ENCODE measurements at regions not wholly inside any gene's neighbourhood (a gene's known extent, or its start where the extent isn't known, plus 50 kb on each side); places are given as distances from the start of the nearest gene placed in this dataset.
A peak's percentile ranks its signal among the peaks of the same experiment; 100 is the strongest.
"Not testable (repeated sequence)": the region's sequence is repeated elsewhere in the genome, so short reads cannot be mapped to it uniquely, and the experiment has no call there.

GRCh38 chr4:158407961-158408360 is 113.7 kb upstream of the RXFP1 start:
- DNase-seq = not testable (repeated sequence)

- DNase-seq = no peak
Measured at GRCh38 chr4:158410272-158410671, 111.4 kb upstream of the RXFP1 start.

- DNase-seq = no peak
Measured at GRCh38 chr4:158411269-158411668, 110.4 kb upstream of the RXFP1 start.

- DNase-seq = not testable (repeated sequence)
Measured at GRCh38 chr4:158418679-158419078, 103.0 kb upstream of the RXFP1 start.

- DNase-seq = no peak
Measured at GRCh38 chr4:158420782-158421181, 100.9 kb upstream of the RXFP1 start.

GRCh38 chr4:158422546-158422945 is 99.1 kb upstream of the RXFP1 start:
- peak; percentile 76 for DNase-seq

- DNase-seq = no peak
Measured at GRCh38 chr4:158428242-158428641, 93.4 kb upstream of the RXFP1 start.

GRCh38 chr4:158442736-158443135 is 78.9 kb upstream of the RXFP1 start:
- DNase-seq = no peak

GRCh38 chr4:158443731-158444130 is 78.0 kb upstream of the RXFP1 start:
- peak; percentile 8 for DNase-seq

GRCh38 chr4:158444621-158445020 is 77.1 kb upstream of the RXFP1 start:
- no peak for DNase-seq

- no peak for DNase-seq
Measured at GRCh38 chr4:158446106-158446505, 75.6 kb upstream of the RXFP1 start.

GRCh38 chr4:158450741-158451140 is 70.9 kb upstream of the RXFP1 start:
- DNase-seq = no peak

GRCh38 chr4:158452116-158452515 is 69.6 kb upstream of the RXFP1 start:
- DNase-seq = not testable (repeated sequence)

- DNase-seq = no peak
Measured at GRCh38 chr4:158458271-158458895, 63.3 kb upstream of the RXFP1 start.

- no peak for DNase-seq
Measured at GRCh38 chr4:158459085-158459820, 62.4 kb upstream of the RXFP1 start.

GRCh38 chr4:158461336-158461735 is 60.3 kb upstream of the RXFP1 start:
- no peak for DNase-seq

GRCh38 chr4:158462611-158463010 is 59.1 kb upstream of the RXFP1 start:
- DNase-seq = no peak

Measured in muscle of arm (tissue), 1 donor.